OCI-LY7 (cell line): ENCODE measurements at regions not wholly inside any gene's neighbourhood (a gene's known extent, or its start where the extent isn't known, plus 50 kb on each side); places are given as distances from the start of the nearest gene placed in this dataset.

ENCODE experiments used
- CTCF ChIP-seq: fragments of 200-600 bp; sonication (generic); conservative IDR thresholded peaks from 2 replicates; pipeline ENCODE4 v1.5.1; 2014; ENCODE audit warnings: mild to moderate bottlenecking, antibody characterized with exemption, low read length, moderate library complexity, mixed read lengths
- EZH2phosphoT487 ChIP-seq: fragments of 200-600 bp; sonication (generic); IDR thresholded peaks from 2 replicates; pipeline ENCODE4 v1.6.1; 2018; ENCODE audit warnings: low read depth, borderline replicate concordance, mild to moderate bottlenecking, mixed run types, antibody characterized with exemption, low read length, moderate library complexity, mixed read lengths

GRCh38 chr15:77825252-77825542 is 192.5 kb upstream of the LINGO1 start:
- TF ChIP-seq CTCF = no peak
- no peak for TF ChIP-seq EZH2phosphoT487
